Activated naive CD4-positive, alpha-beta T cell treated with anti-CD3 and anti-CD28 coated beads, Interleukin-2, amount 10 ng/mL, durations not matched to agents 7 days and 5 days (primary cell): ENCODE measurements at regions not wholly inside any gene's neighbourhood (a gene's known extent, or its start where the extent isn't known, plus 50 kb on each side); places are given as distances from the start of the nearest gene placed in this dataset.
"Not testable (repeated sequence)": the region's sequence is repeated elsewhere in the genome, so short reads cannot be mapped to it uniquely, and the experiment has no call there.

Experiments used
- CTCF ChIA-PET: fragments of 350-600 bp; sonication (Branson Sonifier 250); formaldehyde crosslinking; loops from one replicate; lab custom pipeline; 2021; ENCODE audit warnings: antibody characterized with exemption; lab: Charles Lee
- DNase-seq: peaks from one replicate; pipeline ENCODE4 v3.0.0-alpha.2; 2020
- H3K27ac Mint-ChIP-seq: one replicate; pipeline ENCODE4 v1.8.0; 2021; ENCODE audit warnings: mild to moderate bottlenecking, moderate library complexity, mixed read lengths
- H3K27me3 Mint-ChIP-seq: one replicate; pipeline ENCODE4 v1.8.0; 2021; ENCODE audit warnings: mild to moderate bottlenecking, mixed read lengths
- H3K36me3 Mint-ChIP-seq: one replicate; pipeline ENCODE4 v1.8.0; 2021; ENCODE audit warnings: mixed read lengths
- H3K4me1 Mint-ChIP-seq: one replicate; pipeline ENCODE4 v1.8.0; 2021; ENCODE audit warnings: mixed read lengths
- H3K4me3 Mint-ChIP-seq: one replicate; pipeline ENCODE4 v1.8.0; 2021; ENCODE audit warnings: mild to moderate bottlenecking, moderate library complexity, mixed read lengths
- H3K9me3 Mint-ChIP-seq: one replicate; pipeline ENCODE4 v1.8.0; 2021; ENCODE audit warnings: mixed read lengths

- H3K4me1 Mint-ChIP-seq: no peaks in the 10 kb centered on the region
- H3K27me3 Mint-ChIP-seq: peaks cover 14% of the 10 kb centered on the region
- H3K9me3 Mint-ChIP-seq: no peaks in the 10 kb centered on the region
- no peak for DNase-seq
- H3K4me3 Mint-ChIP-seq: no peak overlapping the region
- H3K36me3 Mint-ChIP-seq: no peaks in the 10 kb centered on the region
- CTCF ChIA-PET: no interaction called here
- H3K27ac Mint-ChIP-seq: no peak overlapping the region
Measured at GRCh38 chr17:30579610-30580315, 102.6 kb downstream of the GOSR1 start.

GRCh38 chr17:30578015-30578717 is 101.0 kb downstream of the GOSR1 start:
- H3K36me3 Mint-ChIP-seq, H3K4me1 Mint-ChIP-seq, H3K27ac Mint-ChIP-seq, CTCF ChIA-PET, DNase-seq, H3K4me3 Mint-ChIP-seq, H3K9me3 Mint-ChIP-seq: not testable (repeated sequence)
- H3K27me3 Mint-ChIP-seq: peaks cover 10% of the 10 kb centered on the region
